NCI-H1417 (cell line): ENCODE measurements at regions not wholly inside any gene's neighbourhood (a gene's known extent, or its start where the extent isn't known, plus 50 kb on each side); places are given as distances from the start of the nearest gene placed in this dataset.
A peak's percentile ranks its signal among the peaks of the same experiment; 100 is the strongest.

Experiments
- DNase-seq, 3 experiments: peaks; one replicate each; lab custom pipeline; 2025; lab: John Stamatoyannopoulos, UW

DNA sequence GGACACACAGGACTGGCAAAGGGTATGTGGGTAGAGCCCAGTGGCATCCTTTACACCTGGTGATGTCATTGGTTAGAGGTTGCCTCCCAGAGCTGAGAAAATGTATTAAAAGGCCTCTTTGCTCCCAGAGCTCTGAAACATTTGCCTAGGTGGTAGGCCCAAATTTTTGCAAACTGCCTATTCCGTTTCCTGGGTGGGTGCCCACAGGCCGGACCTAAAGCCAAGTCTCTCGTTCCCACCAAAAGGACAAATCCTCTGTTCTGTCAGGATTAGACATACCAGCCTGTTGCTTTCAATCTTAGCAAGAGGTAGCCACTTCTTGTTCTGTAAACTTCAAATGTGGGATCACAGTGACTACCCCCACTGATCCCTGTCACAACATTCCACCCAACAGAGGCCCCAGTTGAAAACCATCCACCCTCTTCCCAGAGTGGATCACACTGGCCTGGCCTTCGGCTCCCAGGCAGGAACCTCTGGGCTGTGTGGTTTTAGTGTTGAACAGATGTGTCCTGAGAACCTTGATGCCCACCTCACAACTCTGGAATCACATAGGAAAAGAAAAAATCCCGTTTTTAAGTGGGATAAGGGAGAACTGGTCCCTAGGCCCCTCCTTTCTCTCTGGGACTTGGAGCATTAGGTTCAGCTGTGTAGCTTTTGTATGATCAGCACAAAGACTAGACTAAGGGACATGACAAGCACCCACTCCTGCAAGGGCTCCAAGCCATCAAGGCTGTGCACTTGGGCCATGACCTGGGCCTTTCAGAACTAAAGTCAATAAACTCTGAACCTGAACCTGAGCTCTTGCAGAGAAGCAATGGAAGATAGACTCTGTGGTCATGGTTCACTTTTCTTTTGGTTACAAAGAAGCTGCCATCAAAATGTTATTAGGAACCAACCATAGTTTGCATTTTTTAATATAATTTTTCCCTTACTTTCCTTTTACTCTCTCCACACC is 211.3 kb downstream of the CYP26B1 start:
- no peak for DNase-seq

DNA sequence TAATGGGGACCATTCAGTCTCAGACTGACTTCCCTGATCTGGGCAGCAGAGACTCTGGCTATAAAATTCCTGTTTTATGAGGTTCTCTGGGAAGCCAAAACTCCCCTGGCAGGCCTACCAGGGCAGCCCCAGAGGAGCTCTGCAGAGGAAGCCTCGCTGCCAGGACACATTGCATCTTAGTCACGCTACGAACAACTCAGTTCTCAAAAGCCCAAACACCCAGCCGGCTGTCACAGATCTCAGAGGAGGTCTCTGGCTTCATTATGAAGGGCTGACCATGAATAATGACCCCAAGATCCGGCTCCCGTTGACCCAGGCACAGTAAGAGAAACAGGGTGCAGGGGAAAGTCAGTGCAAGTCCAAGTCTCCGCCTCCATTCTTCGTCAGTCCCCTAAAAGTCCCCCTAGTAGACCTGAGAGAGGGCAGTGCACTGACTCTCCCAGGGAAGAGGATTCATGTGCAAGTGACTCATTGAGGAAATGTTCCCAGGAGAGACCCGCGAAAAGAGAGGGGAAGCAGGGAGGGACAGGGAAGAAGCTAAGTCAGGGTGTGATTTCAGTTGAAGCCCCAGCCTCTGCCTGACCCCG is 212.3 kb downstream of the CYP26B1 start:
- no peak for DNase-seq

DNA sequence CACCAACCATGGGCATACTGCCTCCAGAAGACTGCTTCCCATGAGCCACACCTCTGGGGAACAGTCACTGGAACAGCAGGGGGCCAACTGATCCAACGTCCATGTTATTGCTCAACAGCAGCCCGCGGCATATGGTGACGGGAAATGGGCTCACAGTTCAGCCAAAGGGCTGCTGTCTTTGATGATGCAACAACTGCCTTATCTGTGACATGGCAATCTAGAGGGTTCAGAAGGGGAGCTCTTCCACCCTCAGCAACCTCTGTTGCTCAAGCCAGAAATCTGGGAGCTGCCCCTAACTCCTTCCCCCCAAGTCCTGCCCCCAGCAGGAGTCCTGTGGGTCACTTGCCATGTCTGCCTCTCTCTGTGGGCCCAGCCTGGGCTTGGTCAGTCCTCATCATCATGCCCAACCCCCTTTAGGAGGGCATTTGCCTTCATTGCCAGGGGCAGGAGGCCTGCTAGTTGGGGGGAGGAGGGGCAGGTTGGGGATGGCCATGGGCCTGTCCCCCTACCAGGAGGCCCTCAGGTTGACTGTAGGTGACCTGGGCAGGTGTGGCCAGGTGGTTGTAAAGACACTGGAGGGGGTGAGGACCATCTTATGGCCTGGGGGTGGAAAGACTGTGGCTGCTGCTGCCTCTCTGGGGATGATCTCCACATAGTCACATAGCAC is 212.9 kb downstream of the CYP26B1 start:
- no peak for DNase-seq

DNA sequence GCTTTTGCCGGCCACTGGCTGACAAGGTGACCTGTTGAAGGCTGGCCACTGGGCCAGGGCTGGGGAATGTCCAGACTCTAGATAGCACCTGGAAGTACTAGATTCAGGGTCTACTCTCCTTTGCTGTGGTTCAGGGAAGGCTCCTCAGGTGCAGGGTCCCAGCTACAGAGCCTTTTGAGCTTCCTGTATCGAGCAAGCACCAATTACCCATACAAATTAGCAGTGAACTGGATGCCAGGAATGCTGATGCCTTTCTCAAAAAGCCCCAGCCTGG is 213.4 kb downstream of the CYP26B1 start:
- DNase-seq: no peak

DNA sequence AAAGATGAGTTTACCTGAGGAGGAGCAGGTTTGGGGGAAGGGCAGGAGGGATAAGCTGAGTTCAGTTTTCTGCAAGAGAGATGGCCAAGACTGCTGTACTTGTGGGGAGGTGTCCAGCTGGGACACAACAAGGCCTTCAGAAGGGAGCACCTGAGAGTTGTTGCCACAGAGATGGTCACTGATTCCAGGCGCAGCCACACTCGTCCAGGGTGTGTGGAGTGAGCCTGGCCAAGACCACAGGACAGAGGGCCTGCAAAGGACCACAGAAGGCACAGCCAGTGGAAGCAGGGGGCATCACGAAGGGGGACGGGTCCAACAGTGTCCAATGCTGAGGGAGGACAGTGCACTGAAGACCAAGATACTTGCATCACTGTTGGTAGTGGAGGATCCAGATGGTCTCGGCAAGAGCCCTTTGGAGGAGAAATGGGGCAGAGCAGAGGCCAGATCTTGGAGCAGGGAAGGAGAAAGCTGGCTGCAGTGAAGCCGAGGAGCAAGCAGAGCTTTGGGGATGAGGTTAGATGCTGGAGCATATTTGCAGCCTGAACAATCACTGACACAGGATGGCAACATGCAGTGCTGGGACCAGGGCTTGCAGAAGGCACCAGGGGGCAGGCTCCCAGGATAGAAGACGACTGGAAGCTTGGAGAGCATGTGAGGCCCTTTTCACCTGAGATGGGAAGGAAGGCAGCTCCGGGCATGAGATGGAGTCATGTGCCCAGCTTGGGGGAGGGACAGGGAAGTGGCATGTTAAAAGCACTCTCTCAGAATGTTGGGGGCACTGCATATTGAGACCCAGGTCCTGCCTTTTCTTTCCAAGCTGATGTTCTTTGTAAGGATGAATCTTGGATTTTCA is 214.0 kb downstream of the CYP26B1 start:
- DNase-seq: peak in 1 of 3 experiments; percentile 7

DNA sequence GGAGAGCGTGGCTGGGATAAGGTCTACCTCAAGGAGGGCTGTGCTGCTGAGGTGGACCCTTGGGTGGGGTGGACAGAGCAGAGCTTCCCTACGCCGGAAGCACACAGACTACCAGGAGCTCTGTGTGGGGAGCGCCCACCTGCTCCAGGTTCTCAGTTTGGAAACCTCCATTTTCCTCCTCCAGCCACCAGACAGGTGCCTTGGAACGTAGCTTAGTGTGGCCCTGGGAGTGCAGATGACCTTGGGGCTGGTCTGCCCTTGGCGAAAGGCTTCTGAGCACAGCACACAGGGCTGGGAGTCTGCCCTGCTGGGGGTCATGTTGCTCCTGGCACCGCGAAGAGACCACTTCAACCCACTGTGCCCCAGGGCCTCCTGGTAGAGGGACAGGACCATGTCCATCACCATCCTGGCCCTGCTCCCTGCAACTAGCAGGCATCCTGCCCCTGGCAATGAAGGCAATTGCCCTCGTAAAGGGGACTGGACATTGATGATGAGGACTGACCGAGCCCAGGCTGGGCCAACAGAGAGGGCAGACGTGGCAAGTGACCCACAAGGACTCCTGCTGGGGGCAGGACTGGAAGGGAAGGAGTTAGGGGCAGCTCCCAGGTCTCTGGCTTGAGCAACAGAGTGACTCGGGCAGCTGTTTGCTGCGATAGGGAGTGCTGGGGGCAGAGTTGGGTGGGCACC is 214.7 kb downstream of the CYP26B1 start:
- DNase-seq: no peak

DNA sequence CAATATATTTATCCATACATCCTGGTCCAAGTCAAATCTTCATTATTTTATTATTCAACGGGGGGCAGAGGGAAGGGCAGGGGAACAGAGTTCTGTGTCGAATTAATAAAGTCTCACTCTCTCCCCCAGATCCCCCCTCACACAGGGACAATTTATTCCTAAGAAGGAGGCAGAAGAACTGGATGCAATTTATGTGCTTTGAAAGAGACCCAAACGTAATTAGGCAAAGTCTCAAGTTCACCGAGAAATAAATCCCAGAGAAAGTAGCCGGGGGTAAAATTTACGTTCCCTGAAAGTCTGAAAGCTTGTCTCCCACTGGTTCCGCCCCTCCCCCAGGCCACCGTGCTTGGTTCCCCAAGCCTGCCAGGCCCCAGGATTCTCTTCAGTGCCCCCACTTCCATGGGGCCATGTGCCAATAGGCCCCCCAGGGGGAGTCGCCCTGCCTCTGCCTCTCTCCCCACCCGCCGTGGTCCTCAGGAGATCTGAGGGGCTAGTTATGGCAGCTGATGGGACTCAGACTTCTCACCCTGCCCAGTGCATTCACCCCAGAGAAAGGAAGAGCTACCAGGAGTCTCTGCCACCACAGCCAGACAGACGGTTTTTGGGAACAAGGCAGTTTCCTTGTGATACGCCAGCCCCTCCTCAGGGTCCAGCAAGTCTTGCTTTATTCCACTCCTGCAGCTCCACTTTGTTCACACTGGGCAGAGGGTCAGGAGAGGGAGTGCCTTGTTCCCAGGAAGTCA is 215.5 kb downstream of the CYP26B1 start:
- DNase-seq: no peak

DNA sequence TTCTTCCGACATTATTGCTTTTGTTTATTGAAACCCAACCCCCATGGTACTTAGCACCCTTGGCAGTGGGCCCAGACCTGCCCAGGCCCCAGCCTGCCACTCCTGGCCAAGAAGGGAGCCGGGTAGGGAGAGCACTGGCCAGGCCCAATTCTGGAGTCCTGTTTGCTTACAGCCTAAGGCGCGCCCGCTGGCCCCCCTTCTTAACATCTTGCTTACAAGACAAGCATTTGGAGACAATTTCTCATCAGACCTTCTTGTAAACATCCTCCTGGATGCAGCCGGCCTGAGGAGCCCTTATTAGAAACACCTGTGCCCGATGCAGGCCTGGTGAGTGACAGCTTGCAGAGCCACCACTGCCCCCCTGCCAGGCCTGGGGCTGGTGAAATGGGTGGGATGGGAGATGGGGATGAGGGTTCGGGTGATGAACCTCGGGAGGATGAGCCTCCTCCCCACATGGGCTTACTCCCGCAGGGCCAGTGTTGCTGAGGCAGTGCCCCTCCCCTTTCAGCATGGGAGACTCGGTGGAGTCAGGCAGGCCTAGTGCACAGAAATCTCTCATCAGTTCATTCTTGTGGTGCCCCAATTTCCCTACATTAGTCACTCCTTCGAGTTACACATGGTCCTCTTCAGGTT is 217.5 kb downstream of the CYP26B1 start:
- peak; percentile 0 to 81 (median 59) for DNase-seq

DNA sequence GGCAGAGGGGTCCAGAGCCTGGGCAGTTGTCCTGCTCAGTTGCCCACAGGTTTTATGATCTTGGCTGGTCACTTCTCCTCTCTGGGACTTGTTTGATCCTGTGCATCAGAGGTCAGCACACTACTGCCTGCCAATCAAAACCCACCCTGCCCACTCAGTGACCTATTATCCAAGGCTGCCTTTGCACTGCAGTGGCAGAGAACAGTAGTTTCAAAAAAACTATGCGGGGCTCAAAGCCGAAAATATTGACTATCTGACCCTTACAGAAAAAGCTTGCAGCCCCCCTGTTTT is 218.2 kb downstream of the CYP26B1 start:
- DNase-seq: peak in 1 of 3 experiments; percentile 41

DNA sequence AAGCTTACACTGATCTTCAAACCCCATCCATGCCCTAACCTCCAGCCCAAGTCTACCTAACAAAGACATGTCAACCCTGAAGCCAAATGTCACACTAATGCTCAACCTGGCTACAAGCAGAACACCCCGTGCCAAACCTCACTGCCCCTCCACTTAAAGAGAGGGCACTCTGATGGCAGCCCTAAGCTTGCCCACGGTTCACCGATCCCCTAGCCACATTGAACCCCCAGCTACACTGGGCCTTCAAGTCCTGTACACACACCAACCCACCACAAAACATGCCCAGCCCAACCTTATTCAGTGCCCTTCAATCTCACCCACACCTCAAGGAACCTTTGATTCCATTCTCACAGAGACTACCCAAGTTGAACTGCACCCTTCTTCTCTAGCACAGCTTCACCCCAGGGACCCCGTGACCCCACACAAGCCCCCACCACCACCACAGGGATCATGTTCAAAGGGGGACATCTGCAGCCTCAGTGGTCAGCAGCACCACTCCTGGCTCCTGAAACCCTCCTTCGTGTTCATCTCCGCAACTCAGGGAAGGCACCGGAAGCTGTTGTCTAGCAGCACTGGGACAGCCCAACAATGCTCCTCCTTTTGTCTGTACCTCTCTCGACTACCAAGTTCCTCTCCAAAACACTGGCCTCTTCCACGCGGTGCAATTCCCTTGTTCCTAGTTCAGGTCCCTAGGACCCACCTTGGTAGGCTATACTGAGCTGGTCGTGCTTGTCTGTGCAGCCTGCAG is 218.8 kb downstream of the CYP26B1 start:
- DNase-seq: no peak

DNA sequence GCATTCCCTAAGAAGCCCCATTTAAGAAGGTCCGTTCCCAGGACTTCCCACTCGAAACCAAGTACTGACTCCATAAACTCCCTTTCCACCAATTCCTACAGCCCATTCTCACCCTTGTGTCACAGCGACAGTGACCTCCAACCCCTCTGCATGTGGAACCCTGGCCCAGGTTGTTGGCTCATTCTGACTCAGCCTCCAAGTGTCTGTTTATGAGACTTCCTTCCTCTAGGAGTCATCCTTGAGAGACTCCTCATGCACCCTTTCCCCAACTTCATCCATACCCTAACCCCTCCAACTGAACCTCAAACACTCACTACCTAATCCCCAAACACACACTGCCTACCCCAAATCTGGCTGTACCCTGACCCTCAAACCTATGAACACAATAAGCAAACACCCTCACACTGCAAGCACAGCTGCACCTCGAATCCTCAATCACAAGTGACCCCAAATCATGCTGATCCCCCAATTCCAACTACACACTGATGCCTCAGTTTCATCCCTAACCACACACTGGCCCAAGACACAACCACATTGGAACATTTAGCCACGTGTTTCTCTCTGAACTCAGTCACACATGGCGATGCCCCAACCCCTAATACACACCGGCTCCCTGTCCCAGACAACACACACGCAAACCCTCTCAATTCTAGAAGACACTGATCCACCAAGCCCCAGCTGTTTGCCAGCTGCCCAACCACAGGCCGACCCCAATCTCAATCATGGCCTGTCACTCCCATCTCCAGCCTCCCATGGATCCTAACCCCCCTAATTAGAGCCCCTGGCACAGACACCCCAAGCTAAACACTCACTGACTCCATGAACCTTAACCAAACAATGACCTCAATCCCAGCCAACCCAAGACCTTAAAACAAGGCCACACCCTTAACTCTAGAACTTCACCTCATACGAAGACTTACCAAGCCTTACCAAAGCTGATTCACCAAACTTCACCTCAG is 219.6 kb downstream of the CYP26B1 start:
- DNase-seq: no peak

DNA sequence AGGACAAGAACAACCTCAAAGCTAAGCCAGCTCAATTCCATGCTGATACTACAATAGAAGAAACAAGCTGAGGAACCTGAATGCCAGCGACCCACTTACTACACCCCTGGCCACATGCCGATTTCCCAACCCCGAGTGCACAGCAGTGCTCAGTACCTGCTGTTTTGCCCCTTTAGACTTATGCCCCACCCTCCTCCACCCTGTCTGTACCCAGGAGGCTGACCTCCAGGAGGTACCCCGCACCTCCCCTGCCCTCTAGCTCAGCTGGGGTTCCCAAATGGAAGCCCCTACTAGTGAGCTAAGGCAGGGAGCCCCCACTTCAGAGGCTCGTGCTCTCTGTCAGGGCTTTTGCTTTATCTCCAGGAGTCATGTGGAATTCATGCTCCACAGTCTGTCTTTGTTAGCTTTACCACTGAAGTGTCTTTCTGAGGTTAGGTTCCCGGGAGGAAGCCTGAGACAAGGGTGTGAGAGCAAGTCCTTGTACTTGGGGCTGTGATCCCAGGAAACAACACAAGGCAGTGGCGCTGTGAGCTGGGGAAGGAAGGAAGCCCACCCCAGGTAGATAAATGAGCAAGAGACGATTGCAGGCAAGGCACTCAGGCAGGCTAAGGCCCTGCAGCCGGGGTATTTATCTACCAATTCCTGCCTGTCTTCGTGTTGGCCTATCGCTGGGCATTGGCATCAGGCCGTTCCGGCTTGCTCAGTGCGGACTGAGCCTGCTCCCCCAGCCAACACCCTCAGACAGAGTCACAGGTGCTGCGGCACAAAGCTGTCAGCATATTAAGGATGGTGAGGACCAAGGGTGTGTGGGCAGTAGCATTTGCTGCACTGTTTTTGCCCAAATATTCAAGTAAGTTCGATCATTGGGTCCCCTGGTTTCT is 220.5 kb downstream of the CYP26B1 start:
- DNase-seq: no peak

DNA sequence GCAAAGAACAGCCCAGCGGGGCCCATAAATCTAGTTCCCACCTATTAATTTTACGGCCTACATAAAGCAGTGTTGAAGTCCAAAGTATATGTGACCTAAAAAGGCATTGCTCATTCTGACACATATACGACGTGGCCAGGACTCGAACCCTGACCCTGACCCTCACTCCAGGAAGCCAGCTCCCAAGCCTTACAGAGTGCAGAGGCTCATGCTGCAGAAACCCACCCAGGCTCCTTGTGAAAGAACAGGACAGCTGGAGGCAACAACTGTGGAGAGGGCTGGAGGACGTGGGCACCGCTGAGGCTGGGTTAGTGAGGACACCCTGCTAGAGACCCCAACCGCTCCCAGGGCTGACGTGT is 221.6 kb downstream of the CYP26B1 start:
- peak in 1 of 3 experiments; percentile 21 for DNase-seq

DNA sequence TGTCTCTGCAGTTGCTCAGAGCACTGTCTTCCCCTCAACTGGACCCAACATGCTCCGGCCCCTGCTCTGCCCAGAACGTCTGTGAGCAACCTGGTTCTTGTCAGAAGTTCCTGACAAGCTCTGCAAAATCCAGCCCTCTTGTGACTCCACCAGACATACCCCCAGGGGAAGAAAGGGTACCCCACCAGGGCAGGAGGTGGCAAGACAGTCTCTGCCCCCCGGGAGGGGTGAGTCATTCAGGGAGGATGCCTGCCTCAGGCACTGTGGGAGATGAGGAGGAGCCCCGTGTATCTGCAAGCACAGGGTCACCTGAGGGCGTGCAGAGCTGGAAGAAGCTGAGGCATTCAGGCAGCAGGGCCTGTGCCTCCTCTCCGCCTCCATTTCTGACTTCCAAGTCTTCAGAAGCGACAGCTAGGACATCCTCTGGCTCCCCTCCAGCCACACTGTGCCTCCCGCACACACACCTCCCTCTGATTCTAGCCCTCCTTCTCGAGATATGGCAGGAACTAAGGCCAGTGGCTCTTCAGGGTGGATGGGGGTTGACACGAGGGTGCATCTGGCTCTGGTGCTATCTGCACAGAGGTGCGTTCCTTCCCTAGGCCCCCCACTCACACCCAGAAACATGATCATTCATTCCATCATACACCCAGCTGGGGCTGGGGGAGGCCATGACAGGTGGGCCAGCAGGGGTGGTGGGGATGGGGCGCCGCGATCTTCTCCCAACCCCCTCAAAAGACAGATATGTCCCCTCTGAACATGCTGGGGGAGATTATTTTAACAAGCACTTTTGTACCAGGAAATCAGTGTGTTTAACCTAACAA is 222.2 kb downstream of the CYP26B1 start:
- no peak for DNase-seq

DNA sequence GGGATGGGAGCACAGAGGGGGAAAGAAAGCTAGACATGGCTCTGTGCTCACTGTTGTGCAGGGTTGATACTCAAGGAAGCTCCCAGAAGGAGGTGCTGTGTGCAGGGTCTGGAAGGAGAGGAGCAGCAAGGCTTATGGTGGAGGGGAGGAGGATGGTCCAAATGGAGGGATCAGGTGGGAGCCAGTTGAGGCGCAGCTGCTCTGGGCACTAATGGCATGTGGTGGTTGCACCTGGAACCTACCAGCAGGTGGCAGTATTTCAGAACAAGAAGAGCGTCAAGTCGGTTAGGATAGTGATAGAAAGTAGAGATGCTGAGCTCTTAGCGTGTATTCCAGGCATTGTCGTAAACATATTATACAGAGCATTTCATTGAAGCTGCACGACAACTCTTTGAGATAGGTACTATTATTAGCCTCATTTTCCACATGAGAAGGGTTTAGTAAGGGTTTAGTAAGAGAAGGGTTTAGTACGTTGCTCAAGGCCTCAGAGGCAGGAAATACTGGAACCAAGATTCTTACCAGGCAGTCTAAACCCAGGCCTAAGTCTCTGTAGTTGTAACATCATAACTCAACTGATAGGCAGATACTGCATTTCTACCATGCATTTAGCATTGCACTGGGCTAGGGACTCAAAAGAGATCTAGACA is 223.7 kb downstream of the CYP26B1 start:
- DNase-seq: peak; percentile 31 to 87 (median 57)

DNA sequence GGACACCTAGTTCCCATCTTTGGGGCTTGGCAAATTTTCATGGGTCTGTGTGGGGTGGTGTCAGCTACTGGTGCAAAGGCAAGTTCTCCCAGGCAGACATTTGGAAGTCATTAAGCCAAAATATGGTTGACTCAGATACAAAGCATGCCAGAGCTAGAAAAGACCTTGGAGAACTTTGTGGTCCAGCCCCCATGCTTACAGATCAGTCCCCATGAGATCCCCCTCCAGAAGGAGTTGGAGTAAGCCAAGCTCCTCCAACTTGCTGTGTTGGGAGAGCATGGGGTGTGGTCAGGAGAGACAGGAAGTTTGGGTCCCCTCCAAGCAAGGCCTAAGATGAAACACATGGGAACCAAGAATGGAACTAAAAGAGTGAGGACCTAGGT is 224.5 kb downstream of the CYP26B1 start:
- DNase-seq: no peak
